ENCODE measurements at regions not wholly inside any gene's neighbourhood (a gene's known extent, or its start where the extent isn't known, plus 50 kb on each side); places are given as distances from the start of the nearest gene placed in this dataset.
"Not testable (repeated sequence)": the region's sequence is repeated elsewhere in the genome, so short reads cannot be mapped to it uniquely, and the experiment has no call there.

- peaks cover 3% of the 10 kb centered on the region for H3K9me3 Mint-ChIP-seq (ENCODE audit: low read depth)
- DNase-seq (ENCODE audit: low spot score, unreplicated experiment) = no peak
- peaks cover 8% of the 10 kb centered on the region for H3K4me1 Mint-ChIP-seq (ENCODE audit: low read depth)
- no peak for TF ChIP-seq CTCF (IDR thresholded peaks at IDR 0.05; ENCODE audit: unreplicated experiment)
- no peak overlapping the region for H3K4me3 Mint-ChIP-seq (ENCODE audit: low read depth)
- no peaks in the 10 kb centered on the region for H3K36me3 Mint-ChIP-seq (ENCODE audit: insufficient read depth)
- peaks cover 17% of the 10 kb centered on the region for H3K27me3 Mint-ChIP-seq
- H3K27ac Mint-ChIP-seq = no peak overlapping the region
Measured at GRCh38 chr10:10716972-10717371, 300.7 kb upstream of the CELF2 start.

DNA sequence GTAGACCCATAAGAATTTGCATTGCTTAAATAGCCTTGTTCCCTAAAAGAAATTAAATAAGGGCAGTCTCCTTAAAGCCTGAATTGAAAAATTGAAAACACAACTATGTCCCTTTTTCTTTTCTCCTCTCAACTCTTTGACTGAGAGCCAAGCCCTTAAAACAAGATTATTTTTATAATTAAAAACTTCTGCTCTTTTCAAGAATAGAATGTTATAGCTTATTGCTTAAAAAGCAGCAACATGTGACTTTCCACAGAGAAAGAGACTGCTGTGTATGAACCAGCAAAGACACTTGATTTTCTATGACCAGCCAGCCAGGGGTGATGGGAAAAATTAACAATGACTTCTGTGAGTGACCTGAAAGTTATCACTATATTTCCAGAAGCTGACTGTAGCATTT, 295.2 kb upstream of the CELF2 start:
- H3K36me3 Mint-ChIP-seq (ENCODE audit: insufficient read depth) = no peaks in the 10 kb centered on the region

DNA sequence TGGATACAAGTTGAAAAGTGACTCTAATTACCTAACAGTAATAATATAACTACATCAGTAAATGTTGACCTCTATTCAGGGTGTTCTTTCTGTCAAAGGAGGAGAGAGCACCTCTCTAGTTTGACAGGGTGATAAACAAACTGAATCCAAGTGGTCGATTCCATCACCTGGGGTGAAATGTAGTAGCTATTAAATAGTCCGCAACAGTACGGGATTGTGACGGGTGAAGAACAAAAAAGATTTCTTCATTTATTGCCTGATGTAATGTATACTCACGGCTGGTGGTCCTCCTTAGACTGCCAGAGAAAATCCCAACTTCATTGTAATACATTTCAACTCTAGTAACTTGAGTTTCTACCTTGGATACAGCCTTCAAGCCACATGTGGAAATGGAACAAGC, 292.5 kb upstream of the CELF2 start:
- Mint-ChIP-seq H3K36me3 (ENCODE audit: insufficient read depth) (no peaks in the 10 kb centered on the region), H3K27me3 (peaks cover 16% of the 10 kb centered on the region), H3K4me1 (ENCODE audit: low read depth) (peaks cover 8% of the 10 kb centered on the region), H3K27ac (no peak overlapping the region), H3K4me3 (ENCODE audit: low read depth) (no peak overlapping the region), H3K9me3 (ENCODE audit: low read depth) (no peaks in the 10 kb centered on the region)
- DNase-seq (ENCODE audit: low spot score, unreplicated experiment) = no peak
- TF ChIP-seq CTCF (IDR thresholded peaks at IDR 0.05; ENCODE audit: unreplicated experiment) = no peak

More for the DNA sequence above, 295.2 kb upstream of the CELF2 start:
- DNase-seq (ENCODE audit: low spot score, unreplicated experiment) = no peak
- H3K27me3 Mint-ChIP-seq = peaks cover 13% of the 10 kb centered on the region
- H3K4me1 Mint-ChIP-seq (ENCODE audit: low read depth) = peaks cover 8% of the 10 kb centered on the region
- H3K27ac Mint-ChIP-seq = no peak overlapping the region
- no peak for TF ChIP-seq CTCF (IDR thresholded peaks at IDR 0.05; ENCODE audit: unreplicated experiment)
- H3K4me3 Mint-ChIP-seq (ENCODE audit: low read depth) = no peak overlapping the region
- no peaks in the 10 kb centered on the region for H3K9me3 Mint-ChIP-seq (ENCODE audit: low read depth)

DNA sequence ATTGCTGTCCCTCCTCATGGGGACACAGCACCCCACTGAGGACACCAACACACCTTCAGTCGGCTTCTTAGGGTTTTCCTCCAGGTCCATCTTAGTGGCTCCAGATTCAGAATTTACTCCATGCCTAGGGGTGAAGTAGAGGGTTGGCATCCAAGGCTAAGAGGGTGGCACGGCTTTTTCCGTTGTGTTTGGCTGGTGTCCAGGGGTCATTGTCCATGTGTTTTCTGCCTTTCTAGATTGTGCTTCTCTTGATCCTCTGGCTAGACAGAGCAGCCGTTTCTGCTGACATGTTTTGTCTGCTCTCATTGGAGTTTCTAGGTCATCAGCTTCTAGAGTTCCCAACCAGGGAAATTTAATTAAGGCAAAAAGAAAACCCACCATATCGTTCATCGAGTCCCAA, 291.6 kb upstream of the CELF2 start:
- Mint-ChIP-seq H3K4me1 (ENCODE audit: low read depth) (peaks cover 4% of the 10 kb centered on the region), H3K27me3 (peaks cover 16% of the 10 kb centered on the region), H3K27ac (no peak overlapping the region), H3K4me3 (ENCODE audit: low read depth) (no peak overlapping the region), H3K9me3 (ENCODE audit: low read depth) (no peaks in the 10 kb centered on the region), H3K36me3 (ENCODE audit: insufficient read depth) (no peaks in the 10 kb centered on the region)
- TF ChIP-seq CTCF (IDR thresholded peaks at IDR 0.05; ENCODE audit: unreplicated experiment) = no peak
- DNase-seq (ENCODE audit: low spot score, unreplicated experiment) = no peak

- not testable (repeated sequence) for H3K4me1 Mint-ChIP-seq (ENCODE audit: low read depth); H3K36me3 Mint-ChIP-seq (ENCODE audit: insufficient read depth); H3K27ac Mint-ChIP-seq; DNase-seq (ENCODE audit: low spot score, unreplicated experiment); H3K4me3 Mint-ChIP-seq (ENCODE audit: low read depth); H3K9me3 Mint-ChIP-seq (ENCODE audit: low read depth)
- H3K27me3 Mint-ChIP-seq = peaks cover 21% of the 10 kb centered on the region
Measured at GRCh38 chr10:10727411-10727810, 290.3 kb upstream of the CELF2 start.

DNA sequence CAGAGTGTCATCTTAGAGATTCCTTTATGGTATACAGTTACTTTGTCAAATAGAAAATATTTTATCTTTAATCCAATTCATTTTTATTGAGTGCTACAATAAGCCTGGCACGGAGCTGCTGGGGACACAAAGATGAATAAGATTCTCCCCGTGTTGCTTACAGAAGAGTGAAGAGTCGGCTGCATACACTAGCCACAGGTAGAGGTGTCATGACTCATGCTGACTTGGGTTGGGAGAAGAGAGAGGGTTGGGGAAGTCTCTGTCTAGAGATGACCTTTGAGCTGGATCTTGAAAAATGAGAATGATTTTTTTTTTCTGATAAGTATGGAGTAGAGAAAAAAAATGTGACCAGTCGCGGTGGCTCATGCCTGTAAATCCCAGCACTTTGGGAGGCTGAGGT, 289.9 kb upstream of the CELF2 start:
- H3K4me3 Mint-ChIP-seq (ENCODE audit: low read depth) = no peak overlapping the region
- peaks cover 21% of the 10 kb centered on the region for H3K27me3 Mint-ChIP-seq
- H3K36me3 Mint-ChIP-seq (ENCODE audit: insufficient read depth) = no peaks in the 10 kb centered on the region
- TF ChIP-seq CTCF (IDR thresholded peaks at IDR 0.05; ENCODE audit: unreplicated experiment) = no peak
- H3K27ac Mint-ChIP-seq = no peak overlapping the region
- H3K4me1 Mint-ChIP-seq (ENCODE audit: low read depth) = no peaks in the 10 kb centered on the region
- DNase-seq (ENCODE audit: low spot score, unreplicated experiment) = no peak
- H3K9me3 Mint-ChIP-seq (ENCODE audit: low read depth) = no peaks in the 10 kb centered on the region

All from progenitor cell of endocrine pancreas (in vitro differentiated cells).